Loucy (cell line): ENCODE measurements at regions not wholly inside any gene's neighbourhood (a gene's known extent, or its start where the extent isn't known, plus 50 kb on each side); places are given as distances from the start of the nearest gene placed in this dataset.

Experiments used
- H2AFZ ChIP-seq: fragments of 200-600 bp; sonication (generic); 2 replicates; pipeline ENCODE4 v1.6.0; 2016; ENCODE audit warnings: antibody characterized with exemption, mild to moderate bottlenecking, low read length, moderate library complexity
- H3F3A ChIP-seq: fragments of 200-600 bp; 2 replicates; pipeline ENCODE4 v1.6.0; 2016; ENCODE audit warnings: antibody characterized with exemption, low read depth, mild to moderate bottlenecking
- H3K27me3 ChIP-seq: fragments of 200-600 bp; sonication (generic); 2 replicates; pipeline ENCODE4 v1.6.1; 2014; ENCODE audit warnings: low read length, mild to moderate bottlenecking; ENCODE audit not compliant: insufficient read depth, poor library complexity, severe bottlenecking
- H3K36me3 ChIP-seq: fragments of 200-600 bp; sonication (generic); 2 replicates; pipeline ENCODE4 v1.6.1; 2016; ENCODE audit warnings: low read length; ENCODE audit not compliant: insufficient read depth
- H3K4me1 ChIP-seq: fragments of 200-600 bp; sonication (generic); 2 replicates; pipeline ENCODE4 v1.5.1; 2014; ENCODE audit warnings: low read length, mild to moderate bottlenecking; ENCODE audit not compliant: insufficient read depth, poor library complexity, severe bottlenecking
- H3K4me2 ChIP-seq: fragments of 200-600 bp; sonication (generic); 2 replicates; pipeline ENCODE4 v1.6.0; 2014; ENCODE audit warnings: antibody characterized with exemption, low read length, low read depth, mild to moderate bottlenecking; ENCODE audit not compliant: poor library complexity, severe bottlenecking
- H3K4me3 ChIP-seq: fragments of 200-600 bp; sonication (generic); 2 replicates; pipeline ENCODE4 v1.5.1; 2014; ENCODE audit warnings: low read length, mild to moderate bottlenecking, mixed read lengths; ENCODE audit not compliant: poor library complexity, severe bottlenecking
- H3K79me2 ChIP-seq: fragments of 200-600 bp; sonication (generic); 2 replicates; pipeline ENCODE4 v1.6.1; 2014; ENCODE audit warnings: low read length; ENCODE audit not compliant: insufficient read depth
- H3K9ac ChIP-seq: fragments of 200-600 bp; sonication (generic); 2 replicates; pipeline ENCODE4 v1.6.0; 2014; ENCODE audit warnings: mild to moderate bottlenecking, low read depth, low read length, moderate library complexity; ENCODE audit not compliant: poor library complexity, severe bottlenecking
- H3K9me2 ChIP-seq: fragments of 200-600 bp; sonication (generic); replicated peaks from 2 replicates; pipeline ENCODE4 v1.6.1; 2016; ENCODE audit warnings: low read depth, low read length, mixed read lengths
- H3K9me3 ChIP-seq: fragments of 200-600 bp; sonication (generic); 2 replicates; pipeline ENCODE4 v1.6.1; 2014; ENCODE audit warnings: mild to moderate bottlenecking, antibody characterized with exemption, low read length, low read depth; ENCODE audit not compliant: insufficient read depth
- H4K20me1 ChIP-seq: fragments of 200-600 bp; sonication (generic); 2 replicates; pipeline ENCODE4 v1.6.0; 2014; ENCODE audit warnings: antibody characterized with exemption, low read length, mild to moderate bottlenecking; ENCODE audit not compliant: insufficient read depth, poor library complexity, severe bottlenecking
- CTCF ChIP-seq: fragments of 200-600 bp; sonication (generic); conservative IDR thresholded peaks from 2 replicates; pipeline ENCODE4 v1.5.1; 2014; ENCODE audit warnings: mild to moderate bottlenecking, antibody characterized with exemption, low read length
- EZH2phosphoT487 ChIP-seq: fragments of 200-600 bp; IDR thresholded peaks from 2 replicates; pipeline ENCODE4 v1.6.1; 2018; ENCODE audit warnings: antibody characterized with exemption, mild to moderate bottlenecking, moderate library complexity, borderline replicate concordance

GRCh38 chr5:162796507-162796906 is 640.9 kb upstream of the CCNG1 start:
- H3K4me2 ChIP-seq: no peak overlapping the region
- no peaks in the 10 kb centered on the region for H3K27me3 ChIP-seq
- no peak overlapping the region for H3K4me3 ChIP-seq
- H3K36me3 ChIP-seq: no peaks in the 10 kb centered on the region
- H3K9ac ChIP-seq: no peak overlapping the region
- no peaks in the 10 kb centered on the region for H3K4me1 ChIP-seq
- no peaks in the 10 kb centered on the region for H3K9me2 ChIP-seq
- H3F3A ChIP-seq: no peaks in the 10 kb centered on the region
- H4K20me1 ChIP-seq: no peaks in the 10 kb centered on the region
- no peaks in the 10 kb centered on the region for H3K79me2 ChIP-seq
- no peaks in the 10 kb centered on the region for H3K9me3 ChIP-seq
- H2AFZ ChIP-seq: no peak overlapping the region
- TF ChIP-seq EZH2phosphoT487 (no peak), CTCF (no peak)

GRCh38 chr5:162800301-162800700 is 637.1 kb upstream of the CCNG1 start:
- Histone ChIP-seq H3F3A (no peaks in the 10 kb centered on the region), H3K9me3 (no peaks in the 10 kb centered on the region), H3K27me3 (no peaks in the 10 kb centered on the region), H3K36me3 (no peaks in the 10 kb centered on the region), H3K9me2 (no peaks in the 10 kb centered on the region), H3K9ac (no peak overlapping the region), H3K4me2 (no peak overlapping the region), H3K4me1 (no peaks in the 10 kb centered on the region), H3K79me2 (no peaks in the 10 kb centered on the region), H2AFZ (no peak overlapping the region), H3K4me3 (no peak overlapping the region), H4K20me1 (no peaks in the 10 kb centered on the region)
- TF ChIP-seq EZH2phosphoT487: no peak
- no peak for TF ChIP-seq CTCF

- Histone ChIP-seq H3K9me2 (no peaks in the 10 kb centered on the region), H2AFZ (no peak overlapping the region), H3K36me3 (no peaks in the 10 kb centered on the region), H4K20me1 (no peaks in the 10 kb centered on the region), H3K4me3 (no peak overlapping the region), H3K4me1 (no peaks in the 10 kb centered on the region), H3F3A (no peaks in the 10 kb centered on the region), H3K9ac (no peak overlapping the region), H3K4me2 (no peak overlapping the region), H3K27me3 (no peaks in the 10 kb centered on the region), H3K79me2 (no peaks in the 10 kb centered on the region), H3K9me3 (no peaks in the 10 kb centered on the region)
- no peak for TF ChIP-seq CTCF
- TF ChIP-seq EZH2phosphoT487: no peak
These were observed 636.2 kb upstream of the CCNG1 start for GRCh38 chr5:162801235-162801634.
